ENCODE measurements at regions not wholly inside any gene's neighbourhood (a gene's known extent, or its start where the extent isn't known, plus 50 kb on each side); places are given as distances from the start of the nearest gene placed in this dataset.

- POLR2A ChIA-PET, result no interaction called here
- ATAC-seq (no peak), DNase-seq (ENCODE audit: low spot score) (no peak)
- CTCF ChIA-PET, result interaction anchor here (1.8 kb wide), 1 partner anchor 56 kb away, joined by 4 read pairs; no protein-coding TSS in a partner anchor
- TF ChIP-seq NR1H2 (CRISPR knock-in tag; IDR thresholded peaks at IDR 0.05), result no peak
- no peak for TF ChIP-seq ZNF416 (CRISPR knock-in tag; IDR thresholded peaks at IDR 0.05)
- TF ChIP-seq, protein P1, sequence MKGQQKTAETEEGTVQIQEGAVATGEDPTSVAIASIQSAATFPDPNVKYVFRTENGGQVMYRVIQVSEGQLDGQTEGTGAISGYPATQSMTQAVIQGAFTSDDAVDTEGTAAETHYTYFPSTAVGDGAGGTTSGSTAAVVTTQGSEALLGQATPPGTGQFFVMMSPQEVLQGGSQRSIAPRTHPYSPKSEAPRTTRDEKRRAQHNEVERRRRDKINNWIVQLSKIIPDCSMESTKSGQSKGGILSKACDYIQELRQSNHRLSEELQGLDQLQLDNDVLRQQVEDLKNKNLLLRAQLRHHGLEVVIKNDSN (CRISPR knock-in tag; IDR thresholded peaks at IDR 0.05), result no peak
- no peak for TF ChIP-seq ATF1 (CRISPR knock-in tag; IDR thresholded peaks at IDR 0.05)
- TF ChIP-seq GABPB1 (CRISPR knock-in tag; IDR thresholded peaks at IDR 0.05), result no peak
- TF ChIP-seq, protein P2, sequence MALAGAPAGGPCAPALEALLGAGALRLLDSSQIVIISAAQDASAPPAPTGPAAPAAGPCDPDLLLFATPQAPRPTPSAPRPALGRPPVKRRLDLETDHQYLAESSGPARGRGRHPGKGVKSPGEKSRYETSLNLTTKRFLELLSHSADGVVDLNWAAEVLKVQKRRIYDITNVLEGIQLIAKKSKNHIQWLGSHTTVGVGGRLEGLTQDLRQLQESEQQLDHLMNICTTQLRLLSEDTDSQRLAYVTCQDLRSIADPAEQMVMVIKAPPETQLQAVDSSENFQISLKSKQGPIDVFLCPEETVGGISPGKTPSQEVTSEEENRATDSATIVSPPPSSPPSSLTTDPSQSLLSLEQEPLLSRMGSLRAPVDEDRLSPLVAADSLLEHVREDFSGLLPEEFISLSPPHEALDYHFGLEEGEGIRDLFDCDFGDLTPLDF (CRISPR knock-in tag; IDR thresholded peaks at IDR 0.05), result no peak
- no peak for TF ChIP-seq ZNF263 (CRISPR knock-in tag; IDR thresholded peaks at IDR 0.05; ENCODE audit: low read depth)
- no peak for TF ChIP-seq ZNF121 (CRISPR knock-in tag; IDR thresholded peaks at IDR 0.05)
- TF ChIP-seq, protein P3, sequence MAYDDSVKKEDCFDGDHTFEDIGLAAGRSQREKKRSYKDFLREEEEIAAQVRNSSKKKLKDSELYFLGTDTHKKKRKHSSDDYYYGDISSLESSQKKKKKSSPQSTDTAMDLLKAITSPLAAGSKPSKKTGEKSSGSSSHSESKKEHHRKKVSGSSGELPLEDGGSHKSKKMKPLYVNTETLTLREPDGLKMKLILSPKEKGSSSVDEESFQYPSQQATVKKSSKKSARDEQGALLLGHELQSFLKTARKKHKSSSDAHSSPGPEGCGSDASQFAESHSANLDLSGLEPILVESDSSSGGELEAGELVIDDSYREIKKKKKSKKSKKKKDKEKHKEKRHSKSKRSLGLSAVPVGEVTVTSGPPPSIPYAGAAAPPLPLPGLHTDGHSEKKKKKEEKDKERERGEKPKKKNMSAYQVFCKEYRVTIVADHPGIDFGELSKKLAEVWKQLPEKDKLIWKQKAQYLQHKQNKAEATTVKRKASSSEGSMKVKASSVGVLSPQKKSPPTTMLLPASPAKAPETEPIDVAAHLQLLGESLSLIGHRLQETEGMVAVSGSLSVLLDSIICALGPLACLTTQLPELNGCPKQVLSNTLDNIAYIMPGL (CRISPR knock-in tag; IDR thresholded peaks at IDR 0.05), result no peak
- Mint-ChIP-seq H3K27me3 (ENCODE audit: low read depth) (no peaks in the 10 kb centered on the region), H3K9me3 (no peaks in the 10 kb centered on the region), H3K4me1 (no peaks in the 10 kb centered on the region), H3K27ac (no peak overlapping the region), H3K4me3 (no peak overlapping the region), H3K36me3 (no peaks in the 10 kb centered on the region)
Observed at GRCh38 chr7:50149369-50149768, 56.3 kb upstream of the ZPBP start.

DNA sequence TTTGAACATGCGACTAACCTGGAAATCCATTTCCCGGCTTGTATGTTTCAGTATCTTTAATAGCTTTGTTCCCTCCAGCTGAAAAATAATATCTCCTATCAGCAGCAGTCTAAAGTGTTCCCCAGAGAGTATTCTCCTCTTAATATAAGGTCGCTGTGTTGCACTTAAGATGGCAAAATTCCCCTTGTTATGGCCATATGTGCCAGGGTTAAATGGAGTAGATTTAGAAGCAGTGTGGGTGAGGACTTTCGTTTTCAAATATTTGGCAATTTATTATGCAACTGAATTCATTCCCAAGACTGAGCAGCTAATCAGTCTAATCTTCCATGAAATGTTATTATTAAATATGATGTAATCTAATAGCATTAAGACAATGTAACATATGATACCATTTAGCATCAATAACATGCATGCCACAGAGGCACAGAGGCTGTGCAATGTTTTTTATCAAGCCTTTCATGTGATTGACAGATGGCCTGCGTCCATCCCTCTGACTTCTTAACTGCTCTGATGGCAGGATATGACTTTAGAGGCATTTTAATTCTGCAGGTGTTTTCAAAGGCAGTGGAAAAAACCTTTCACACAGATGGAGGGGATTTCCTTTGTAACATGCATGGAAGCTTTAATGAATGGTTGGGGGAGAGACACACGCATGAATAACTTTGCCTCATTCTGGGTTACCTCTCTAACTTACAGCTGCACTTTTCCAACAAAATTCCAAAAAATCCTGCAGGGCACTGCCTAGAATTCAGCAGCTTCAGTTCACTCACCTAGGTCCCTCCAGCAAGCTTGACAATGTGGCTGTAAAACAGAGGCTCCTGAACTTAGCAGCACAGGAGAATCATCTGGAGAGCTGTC, 55.1 kb upstream of the ZPBP start:
- Mint-ChIP-seq H3K4me3 (no peak overlapping the region), H3K27me3 (ENCODE audit: low read depth) (no peaks in the 10 kb centered on the region), H3K36me3 (no peaks in the 10 kb centered on the region), H3K27ac (no peak overlapping the region), H3K9me3 (no peaks in the 10 kb centered on the region), H3K4me1 (no peaks in the 10 kb centered on the region)
- ATAC-seq, result no peak
- CTCF ChIA-PET, result interaction anchor here (1.8 kb wide), 1 partner anchor 57 kb away, joined by 4 read pairs; no protein-coding TSS in a partner anchor
- DNase-seq (ENCODE audit: low spot score), result no peak
- TF ChIP-seq, protein P4, sequence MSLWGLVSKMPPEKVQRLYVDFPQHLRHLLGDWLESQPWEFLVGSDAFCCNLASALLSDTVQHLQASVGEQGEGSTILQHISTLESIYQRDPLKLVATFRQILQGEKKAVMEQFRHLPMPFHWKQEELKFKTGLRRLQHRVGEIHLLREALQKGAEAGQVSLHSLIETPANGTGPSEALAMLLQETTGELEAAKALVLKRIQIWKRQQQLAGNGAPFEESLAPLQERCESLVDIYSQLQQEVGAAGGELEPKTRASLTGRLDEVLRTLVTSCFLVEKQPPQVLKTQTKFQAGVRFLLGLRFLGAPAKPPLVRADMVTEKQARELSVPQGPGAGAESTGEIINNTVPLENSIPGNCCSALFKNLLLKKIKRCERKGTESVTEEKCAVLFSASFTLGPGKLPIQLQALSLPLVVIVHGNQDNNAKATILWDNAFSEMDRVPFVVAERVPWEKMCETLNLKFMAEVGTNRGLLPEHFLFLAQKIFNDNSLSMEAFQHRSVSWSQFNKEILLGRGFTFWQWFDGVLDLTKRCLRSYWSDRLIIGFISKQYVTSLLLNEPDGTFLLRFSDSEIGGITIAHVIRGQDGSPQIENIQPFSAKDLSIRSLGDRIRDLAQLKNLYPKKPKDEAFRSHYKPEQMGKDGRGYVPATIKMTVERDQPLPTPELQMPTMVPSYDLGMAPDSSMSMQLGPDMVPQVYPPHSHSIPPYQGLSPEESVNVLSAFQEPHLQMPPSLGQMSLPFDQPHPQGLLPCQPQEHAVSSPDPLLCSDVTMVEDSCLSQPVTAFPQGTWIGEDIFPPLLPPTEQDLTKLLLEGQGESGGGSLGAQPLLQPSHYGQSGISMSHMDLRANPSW (CRISPR knock-in tag; conservative IDR thresholded peaks at IDR 0.05; ENCODE audit: low read depth), result no peak
- TF ChIP-seq NFATC4 (CRISPR knock-in tag; IDR thresholded peaks at IDR 0.05) (no peak), ZNF219 (CRISPR knock-in tag; IDR thresholded peaks at IDR 0.05; ENCODE audit: borderline replicate concordance) (no peak), GRHL2 (CRISPR knock-in tag; IDR thresholded peaks at IDR 0.05; ENCODE audit: insufficient replicate concordance, severe bottlenecking) (no peak), ERG (CRISPR knock-in tag; IDR thresholded peaks at IDR 0.05) (no peak), ZNF121 (CRISPR knock-in tag; IDR thresholded peaks at IDR 0.05) (no peak), ZBTB21 (CRISPR knock-in tag; IDR thresholded peaks at IDR 0.05; ENCODE audit: borderline replicate concordance) (no peak), RELA (CRISPR knock-in tag; IDR thresholded peaks at IDR 0.05; ENCODE audit: borderline replicate concordance) (no peak), AR (CRISPR knock-in tag; IDR thresholded peaks at IDR 0.05) (no peak), NR3C1 (CRISPR knock-in tag; conservative IDR thresholded peaks at IDR 0.05; ENCODE audit: low read depth) (no peak)
- TF ChIP-seq, protein P5, sequence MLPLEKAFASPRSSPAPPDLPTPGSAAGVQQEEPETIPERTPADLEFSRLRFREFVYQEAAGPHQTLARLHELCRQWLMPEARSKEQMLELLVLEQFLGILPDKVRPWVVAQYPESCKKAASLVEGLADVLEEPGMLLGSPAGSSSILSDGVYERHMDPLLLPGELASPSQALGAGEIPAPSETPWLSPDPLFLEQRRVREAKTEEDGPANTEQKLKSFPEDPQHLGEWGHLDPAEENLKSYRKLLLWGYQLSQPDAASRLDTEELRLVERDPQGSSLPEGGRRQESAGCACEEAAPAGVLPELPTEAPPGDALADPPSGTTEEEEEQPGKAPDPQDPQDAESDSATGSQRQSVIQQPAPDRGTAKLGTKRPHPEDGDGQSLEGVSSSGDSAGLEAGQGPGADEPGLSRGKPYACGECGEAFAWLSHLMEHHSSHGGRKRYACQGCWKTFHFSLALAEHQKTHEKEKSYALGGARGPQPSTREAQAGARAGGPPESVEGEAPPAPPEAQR (CRISPR knock-in tag; IDR thresholded peaks at IDR 0.05), result no peak
- POLR2A ChIA-PET, result no interaction called here
